ENCODE measurements at regions not wholly inside any gene's neighbourhood (a gene's known extent, or its start where the extent isn't known, plus 50 kb on each side); places are given as distances from the start of the nearest gene placed in this dataset.

DNA sequence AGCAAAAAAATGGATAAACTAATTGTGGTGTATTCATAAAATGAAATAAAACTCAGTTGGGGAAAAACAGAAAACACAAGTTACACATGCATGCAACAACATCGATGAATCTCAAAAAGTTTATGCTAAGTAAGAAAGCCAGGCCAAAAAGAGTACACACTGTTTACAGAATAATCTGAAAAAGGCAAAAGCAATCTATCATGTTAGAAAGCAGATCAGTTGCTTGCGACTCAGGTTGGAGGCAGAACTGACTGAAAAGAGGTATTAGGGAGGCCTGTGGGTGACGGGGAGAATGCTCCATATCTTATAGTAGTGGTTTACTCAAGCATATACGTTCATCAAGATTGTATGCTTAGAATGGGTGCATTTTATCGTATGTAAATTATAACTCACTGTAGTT lies 119.2 kb downstream of the ARRDC3 start:
- TF ChIP-seq, protein P1, sequence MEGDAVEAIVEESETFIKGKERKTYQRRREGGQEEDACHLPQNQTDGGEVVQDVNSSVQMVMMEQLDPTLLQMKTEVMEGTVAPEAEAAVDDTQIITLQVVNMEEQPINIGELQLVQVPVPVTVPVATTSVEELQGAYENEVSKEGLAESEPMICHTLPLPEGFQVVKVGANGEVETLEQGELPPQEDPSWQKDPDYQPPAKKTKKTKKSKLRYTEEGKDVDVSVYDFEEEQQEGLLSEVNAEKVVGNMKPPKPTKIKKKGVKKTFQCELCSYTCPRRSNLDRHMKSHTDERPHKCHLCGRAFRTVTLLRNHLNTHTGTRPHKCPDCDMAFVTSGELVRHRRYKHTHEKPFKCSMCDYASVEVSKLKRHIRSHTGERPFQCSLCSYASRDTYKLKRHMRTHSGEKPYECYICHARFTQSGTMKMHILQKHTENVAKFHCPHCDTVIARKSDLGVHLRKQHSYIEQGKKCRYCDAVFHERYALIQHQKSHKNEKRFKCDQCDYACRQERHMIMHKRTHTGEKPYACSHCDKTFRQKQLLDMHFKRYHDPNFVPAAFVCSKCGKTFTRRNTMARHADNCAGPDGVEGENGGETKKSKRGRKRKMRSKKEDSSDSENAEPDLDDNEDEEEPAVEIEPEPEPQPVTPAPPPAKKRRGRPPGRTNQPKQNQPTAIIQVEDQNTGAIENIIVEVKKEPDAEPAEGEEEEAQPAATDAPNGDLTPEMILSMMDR (IDR thresholded peaks at IDR 0.05; ENCODE audit: control extremely low read depth, extremely low read depth, low read depth, missing control alignments), result no peak
- POLR2A ChIA-PET, result no interaction called here
- DNase-seq (ENCODE audit: extremely low spot score), result no peak
- CTCF ChIA-PET, result interaction anchor here (1.3 to 1.5 kb wide), 2 partner anchors 22 to 121 kb away, joined by 3 read pairs; no protein-coding TSS in a partner anchor

DNA sequence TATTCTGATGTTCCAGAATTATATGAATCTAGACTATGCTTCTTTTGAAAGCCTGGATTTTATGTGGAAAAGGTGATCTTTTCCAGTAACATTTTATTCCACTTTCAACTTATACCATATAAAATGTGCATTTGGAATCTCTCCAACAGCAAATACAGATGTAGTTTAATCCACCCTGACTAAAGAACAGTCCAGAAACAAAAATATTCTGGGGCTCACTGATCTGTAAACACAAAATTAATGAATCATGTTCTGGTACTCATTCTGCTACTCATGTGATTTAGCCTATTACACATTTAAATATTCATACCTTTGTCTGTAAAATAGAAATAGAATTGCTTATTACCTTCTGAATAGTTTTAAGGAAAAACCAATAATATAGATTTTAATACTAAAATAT lies 125.8 kb downstream of the ARRDC3 start:
- CTCF ChIA-PET, result no interaction called here

DNA sequence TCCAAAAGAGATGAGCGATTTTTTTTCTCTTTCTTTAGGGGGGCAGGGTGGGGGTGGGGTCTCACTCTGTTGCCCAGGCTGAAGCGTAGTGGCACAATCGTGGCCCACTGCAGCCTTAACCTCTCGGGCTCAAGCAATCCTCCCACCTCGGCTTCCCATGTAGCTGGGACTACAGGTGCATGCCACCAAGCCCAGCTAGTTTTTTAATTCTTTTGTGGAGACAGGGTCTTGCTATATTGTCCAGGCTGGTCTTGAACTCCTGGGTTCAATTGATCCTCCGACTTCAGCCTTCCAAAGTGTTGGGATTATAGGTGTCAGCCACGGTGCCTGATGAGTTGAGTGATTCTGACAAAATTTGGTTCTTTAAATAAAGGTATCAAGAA lies 127.0 kb downstream of the ARRDC3 start:
- POLR2A ChIA-PET, result no interaction called here
- TF ChIP-seq, protein P1 (IDR thresholded peaks at IDR 0.05; ENCODE audit: control extremely low read depth, extremely low read depth, low read depth, missing control alignments), result no peak
- CTCF ChIA-PET, result no interaction called here
- DNase-seq (ENCODE audit: extremely low spot score), result no peak

More for the DNA sequence above, 125.8 kb downstream of the ARRDC3 start:
- DNase-seq (ENCODE audit: extremely low spot score), result no peak
- POLR2A ChIA-PET, result no interaction called here
- TF ChIP-seq, protein P1 (IDR thresholded peaks at IDR 0.05; ENCODE audit: control extremely low read depth, extremely low read depth, low read depth, missing control alignments), result no peak

DNA sequence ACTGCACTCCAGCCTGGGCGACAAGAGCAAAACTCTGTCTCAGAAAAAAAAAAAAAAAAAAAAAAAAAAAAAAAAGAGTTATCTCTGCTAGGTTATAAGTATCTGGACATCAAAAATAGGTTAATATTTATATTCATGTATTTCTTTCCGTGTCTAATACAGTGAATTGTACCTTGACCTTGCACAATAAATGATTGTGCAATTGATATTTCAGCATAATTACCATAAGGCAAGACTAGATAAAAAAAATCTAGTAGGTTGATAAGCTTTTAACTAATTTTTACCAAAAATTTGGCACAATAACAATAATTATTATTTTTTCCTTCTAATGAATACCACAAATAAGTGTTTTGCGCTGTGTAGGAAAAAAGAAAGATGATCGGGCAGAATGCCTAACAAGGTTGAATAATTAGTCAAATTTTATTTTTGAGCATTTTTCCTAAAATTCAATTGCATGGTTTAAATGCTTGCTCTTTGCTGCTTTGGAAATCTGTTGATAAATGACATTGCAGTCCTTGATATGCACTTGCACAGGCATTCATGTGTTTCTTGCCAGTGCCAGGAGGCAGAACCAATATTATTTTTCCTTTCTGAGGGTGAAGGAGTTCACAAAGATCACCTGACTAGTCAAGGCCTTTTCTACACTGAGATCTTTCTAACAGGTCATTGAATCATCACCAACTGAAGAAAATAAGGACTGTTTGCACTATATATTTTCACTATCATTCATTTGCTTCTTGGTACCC lies 127.5 kb downstream of the ARRDC3 start:
- ChIA-PET CTCF (interaction anchor here (1.3 kb wide), 1 partner anchor 42 kb away, joined by 3 read pairs; no protein-coding TSS in a partner anchor), POLR2A (no interaction called here)
- TF ChIP-seq, protein P1 (IDR thresholded peaks at IDR 0.05; ENCODE audit: control extremely low read depth, extremely low read depth, low read depth, missing control alignments), result no peak
- no peak for DNase-seq (ENCODE audit: extremely low spot score)

DNA sequence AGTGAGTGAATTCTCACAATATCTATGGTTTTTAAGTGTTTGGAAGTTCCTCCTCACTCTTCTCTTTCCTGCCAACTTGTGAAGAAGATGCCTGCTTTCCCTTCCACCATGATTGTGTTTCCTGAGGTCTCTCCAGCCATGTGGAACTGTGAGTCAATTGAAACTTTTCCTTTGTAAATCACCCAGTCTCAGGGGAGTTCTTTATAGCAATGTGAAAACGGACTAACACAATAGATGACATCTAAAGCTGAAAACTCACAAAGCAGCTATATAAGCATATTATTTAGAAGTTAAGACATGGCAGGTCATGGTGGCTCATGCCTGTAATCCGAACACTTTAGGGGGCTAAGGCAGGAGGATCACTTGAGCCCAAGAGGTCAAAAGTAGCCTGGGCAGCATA lies 130.2 kb downstream of the ARRDC3 start:
- ChIA-PET CTCF (interaction anchor here (0.6 to 1.2 kb wide), 3 partner anchors 9 to 43 kb away, joined by 3 to 4 read pairs (median 3); no protein-coding TSS in a partner anchor), POLR2A (no interaction called here)
- TF ChIP-seq, protein P1 (IDR thresholded peaks at IDR 0.05; ENCODE audit: control extremely low read depth, extremely low read depth, low read depth, missing control alignments), result no peak
- no peak for DNase-seq (ENCODE audit: extremely low spot score)

DNA sequence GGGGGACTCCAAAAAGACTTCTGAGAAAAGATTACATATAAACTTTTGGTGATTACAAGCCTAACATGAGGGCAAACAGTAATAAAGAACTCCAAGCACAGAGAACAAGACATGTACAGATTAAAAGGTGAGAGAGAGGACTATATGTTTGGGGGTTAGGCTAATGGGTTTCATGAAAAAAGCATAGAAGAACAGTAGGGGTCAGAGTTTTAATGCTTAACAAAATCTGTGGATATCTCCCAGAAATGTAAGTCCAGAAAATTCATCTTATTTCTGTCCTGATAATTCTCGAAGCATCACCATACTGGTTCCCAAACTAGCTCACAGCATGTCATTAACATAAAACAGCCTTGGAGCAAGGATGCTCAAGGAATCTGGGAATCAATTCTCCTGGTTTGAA lies 137.2 kb downstream of the ARRDC3 start:
- ChIA-PET CTCF (interaction anchor here (1.5 to 2.1 kb wide), 2 partner anchors 26 to 139 kb away, joined by 3 to 6 read pairs; no protein-coding TSS in a partner anchor), POLR2A (no interaction called here)
- no peak for DNase-seq (ENCODE audit: extremely low spot score)
- TF ChIP-seq, protein P1 (IDR thresholded peaks at IDR 0.05; ENCODE audit: control extremely low read depth, extremely low read depth, low read depth, missing control alignments), result peak; percentile 15

Data from GM10248 (cell line).